ENCODE measurements at regions not wholly inside any gene's neighbourhood (a gene's known extent, or its start where the extent isn't known, plus 50 kb on each side); places are given as distances from the start of the nearest gene placed in this dataset.

DNA sequence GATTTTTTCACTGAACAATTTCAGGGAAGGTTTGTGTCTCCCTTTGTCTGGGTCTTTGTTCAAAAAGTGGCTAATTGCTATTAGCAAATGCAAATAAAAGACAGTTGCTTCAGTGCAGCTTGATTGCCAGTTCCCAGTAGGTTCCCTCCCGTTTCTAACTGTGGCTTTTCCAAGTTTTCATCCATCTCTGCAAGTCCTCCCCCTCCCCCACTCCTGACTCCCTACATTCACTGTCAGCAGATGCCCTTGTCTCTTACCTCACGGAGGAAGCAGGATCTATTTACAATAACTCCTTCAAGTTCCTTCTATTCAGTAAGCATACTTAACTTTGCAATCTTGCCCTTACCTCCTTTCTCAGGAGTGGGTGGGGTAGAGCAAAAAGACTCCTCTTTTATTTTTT is 55.4 kb upstream of the SCEL start:
- ATAC-seq = no peak

DNA sequence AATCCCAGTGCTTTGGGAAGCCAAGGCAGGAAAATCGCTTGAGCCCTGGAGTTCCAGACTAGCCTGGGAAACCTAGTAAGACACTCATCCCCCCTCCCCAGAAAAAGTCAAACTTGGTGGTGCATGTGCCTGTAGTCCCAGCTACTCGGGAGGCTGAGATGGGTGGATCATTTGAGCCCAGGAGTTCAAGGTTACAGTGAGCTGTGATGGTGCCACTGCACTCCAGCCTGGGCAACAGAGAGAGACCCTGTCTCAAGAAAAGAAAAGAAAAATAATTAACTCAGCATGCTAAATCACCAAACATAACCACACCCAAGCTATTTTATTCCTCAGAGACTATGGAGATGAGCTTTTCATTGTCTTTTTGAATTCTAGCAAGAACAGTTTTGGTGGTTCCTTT is 56.2 kb upstream of the SCEL start:
- no peak for ATAC-seq

DNA sequence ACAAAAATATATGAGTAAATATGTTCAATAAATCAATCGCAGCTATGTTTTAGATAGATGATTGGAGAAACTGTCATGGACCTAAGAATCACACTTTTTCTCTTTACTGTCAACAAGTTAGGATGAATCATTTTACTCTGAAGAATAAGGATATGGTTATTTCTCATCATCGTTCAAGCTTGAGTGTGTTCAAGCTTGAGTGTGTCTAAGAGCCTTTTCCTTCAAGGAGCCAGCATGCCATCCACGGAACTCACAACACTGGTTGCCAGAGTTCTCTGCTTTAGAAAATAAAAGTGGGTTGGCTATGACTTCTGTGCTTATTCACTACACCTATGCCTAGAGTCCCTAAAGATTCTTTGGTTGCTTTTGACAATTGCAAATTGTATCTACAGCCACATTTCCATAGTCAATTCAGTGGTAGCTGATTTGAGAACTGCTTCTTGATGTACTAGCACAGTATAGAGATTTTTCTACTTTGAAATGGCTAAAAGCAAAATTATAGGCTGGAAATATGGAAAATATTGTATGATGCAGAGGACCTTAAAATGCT is 58.1 kb upstream of the SCEL start:
- peak; percentile 16 to 44 for ATAC-seq

DNA sequence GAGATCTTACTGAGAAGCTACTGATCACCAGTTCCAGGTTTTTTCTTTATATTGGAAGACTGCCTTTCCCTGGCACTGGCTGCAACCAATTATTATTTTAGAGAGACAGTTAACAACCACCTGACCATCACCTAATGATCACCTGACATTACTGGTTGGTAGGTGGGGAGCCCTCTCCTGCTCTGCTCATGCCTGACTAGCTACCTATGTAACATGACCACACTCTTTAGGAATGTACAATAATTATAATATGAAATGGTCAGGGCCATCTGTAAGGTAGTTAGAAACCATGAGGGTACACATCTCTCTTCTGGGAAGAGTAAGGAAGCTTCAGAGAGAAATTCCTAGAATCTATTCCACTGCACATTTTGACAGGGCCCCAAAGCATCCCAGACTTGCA is 59.0 kb upstream of the SCEL start:
- ATAC-seq = no peak

DNA sequence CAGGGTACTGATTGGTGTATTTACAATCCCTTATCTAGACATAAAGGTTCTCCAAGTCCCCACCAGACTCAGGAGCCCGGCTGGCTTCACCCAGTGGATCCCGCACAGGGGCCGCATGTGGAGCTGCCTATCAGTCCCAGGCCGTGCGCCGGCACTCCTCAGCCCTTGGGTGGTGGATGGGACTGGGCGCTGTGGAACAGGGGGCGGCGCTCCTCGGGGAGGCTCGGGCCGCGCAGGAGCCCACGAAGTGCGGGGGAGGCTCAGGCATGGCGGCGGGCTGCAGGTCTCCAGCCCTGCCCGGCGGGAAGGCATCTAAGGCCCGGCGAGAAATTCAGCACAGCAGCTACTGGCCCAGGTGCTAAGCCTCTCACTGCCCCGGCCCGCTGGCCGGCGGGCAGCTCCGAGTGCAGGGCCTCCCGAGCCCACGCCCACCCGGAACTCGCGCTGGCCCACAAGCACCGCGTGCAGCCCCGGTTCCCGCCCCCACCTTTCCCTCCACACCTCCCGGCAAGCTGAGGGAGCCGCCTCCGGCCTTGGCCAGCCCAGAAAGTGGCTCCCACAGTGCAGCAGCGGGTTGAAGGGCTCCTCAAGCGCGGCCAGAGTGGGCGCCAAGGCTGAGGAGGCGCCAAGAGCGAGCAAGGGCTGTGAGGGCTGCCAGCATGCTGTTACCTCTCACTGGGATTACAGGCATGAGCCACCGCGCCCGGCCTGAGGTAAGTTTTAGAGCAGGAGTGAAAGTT is 60.0 kb upstream of the SCEL start:
- no peak for ATAC-seq

DNA sequence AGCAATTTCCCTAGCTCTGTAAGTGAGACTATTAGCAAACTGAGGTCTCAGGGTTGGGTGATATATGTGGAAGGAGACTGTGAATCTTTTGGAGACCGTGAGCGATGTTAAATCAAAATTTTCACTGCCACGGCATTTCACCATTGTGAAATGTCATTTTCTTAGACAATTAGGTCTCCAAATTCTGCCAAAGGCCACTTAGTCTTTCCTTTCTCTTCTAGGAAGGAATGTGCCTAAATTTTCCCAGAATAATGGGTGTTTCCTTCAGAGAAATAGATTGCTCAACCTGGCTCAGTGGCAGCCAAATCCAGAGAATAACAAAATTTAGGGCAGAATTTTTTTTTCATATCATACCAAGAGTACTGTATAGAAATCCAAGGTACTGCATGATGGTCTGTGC is 64.5 kb upstream of the SCEL start:
- no peak for ATAC-seq

DNA sequence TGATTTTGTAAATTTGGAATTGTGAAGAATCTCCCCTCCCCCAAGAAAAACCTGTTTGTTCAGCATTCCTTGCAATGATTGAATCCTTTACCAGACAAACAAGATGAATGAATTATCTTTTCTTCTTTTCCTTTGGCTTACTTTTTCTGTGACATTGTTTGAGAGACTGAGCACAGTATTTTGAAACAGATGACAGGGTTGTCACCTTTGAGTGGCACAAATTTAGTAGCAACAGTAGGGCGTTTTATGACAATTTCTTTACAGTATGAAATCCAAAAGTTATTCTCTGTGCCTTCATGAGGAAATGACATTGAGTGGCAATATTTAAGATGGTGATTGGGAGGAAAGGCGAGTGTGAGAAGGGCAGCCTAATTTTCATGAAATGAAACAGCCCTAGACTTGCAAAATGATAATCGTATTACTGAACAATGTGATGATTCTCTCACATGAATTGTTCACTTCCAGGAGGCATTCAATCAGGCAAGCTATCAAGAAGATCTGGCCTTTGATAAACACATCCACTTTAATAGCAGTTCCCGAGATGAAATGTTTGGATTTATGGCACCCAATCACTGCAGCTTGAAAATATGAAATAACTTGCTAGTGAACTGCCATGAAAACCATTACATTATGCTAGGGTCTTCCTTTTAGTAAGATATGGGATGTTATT is 68.6 kb upstream of the SCEL start:
- ATAC-seq = no peak

DNA sequence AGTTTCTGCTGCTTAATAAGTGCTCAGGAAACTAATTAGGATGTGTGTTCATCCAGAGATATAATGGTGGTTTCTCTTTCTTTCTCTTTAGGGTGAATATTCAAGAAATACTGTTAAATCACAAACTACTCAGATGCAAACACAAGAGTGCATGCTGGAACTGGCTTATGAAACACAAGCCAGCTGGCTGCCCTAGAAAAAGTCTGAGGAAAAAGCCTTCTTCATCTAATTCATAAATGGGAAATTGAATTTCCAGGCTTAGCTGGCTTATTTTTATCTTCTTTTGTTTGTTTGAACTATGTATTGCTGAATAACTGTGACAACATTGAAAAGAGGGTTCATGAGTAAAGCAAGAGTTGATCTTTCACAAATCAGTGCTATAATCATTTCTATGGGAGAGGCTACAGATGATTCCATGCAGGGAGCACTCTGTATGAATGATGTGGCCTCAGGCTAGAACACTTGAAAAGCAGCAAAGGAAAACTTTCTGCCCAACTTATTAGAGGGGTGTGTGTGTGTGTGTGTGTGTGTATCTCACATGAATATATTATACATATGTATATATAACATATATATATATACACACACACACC is 69.8 kb upstream of the SCEL start:
- ATAC-seq = no peak

DNA sequence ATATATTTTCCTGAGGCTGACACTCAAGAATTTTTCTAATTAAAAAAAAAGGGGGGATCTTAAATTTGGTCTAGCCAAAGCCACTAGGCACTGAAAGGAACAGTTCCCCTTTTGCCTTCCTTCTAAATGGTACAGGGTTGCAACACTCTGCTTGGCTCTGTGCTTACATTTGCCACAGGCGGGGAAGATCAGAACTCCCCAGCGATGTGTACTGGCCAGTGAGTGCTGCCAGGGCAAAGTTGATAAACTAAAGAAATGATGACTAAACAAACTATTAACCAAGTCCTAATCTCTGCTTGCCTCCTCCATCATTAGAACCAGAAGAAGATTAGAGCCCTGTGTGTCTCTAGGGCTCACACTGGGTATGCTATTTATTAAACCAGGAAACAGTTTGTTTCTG is 75.3 kb upstream of the SCEL start:
- ATAC-seq = no peak

DNA sequence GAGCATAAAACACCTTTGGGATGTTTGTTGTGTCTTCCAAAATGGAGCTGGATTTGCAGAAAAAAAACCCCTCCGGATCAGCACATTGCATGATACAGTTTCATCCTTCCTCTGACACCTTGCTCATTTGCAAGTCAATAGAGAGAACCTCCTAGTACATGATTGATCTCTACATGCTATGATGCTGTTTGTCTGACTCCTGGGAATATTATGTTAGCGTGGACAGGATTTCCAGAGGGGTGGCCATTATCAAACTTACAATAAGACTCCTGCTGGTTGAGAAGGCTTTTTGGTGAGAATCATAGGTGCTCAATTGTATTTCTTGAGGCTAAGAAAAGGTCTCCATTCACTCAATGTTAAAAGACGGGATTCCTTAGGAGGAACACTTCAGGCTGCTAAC is 75.9 kb upstream of the SCEL start:
- no peak for ATAC-seq

DNA sequence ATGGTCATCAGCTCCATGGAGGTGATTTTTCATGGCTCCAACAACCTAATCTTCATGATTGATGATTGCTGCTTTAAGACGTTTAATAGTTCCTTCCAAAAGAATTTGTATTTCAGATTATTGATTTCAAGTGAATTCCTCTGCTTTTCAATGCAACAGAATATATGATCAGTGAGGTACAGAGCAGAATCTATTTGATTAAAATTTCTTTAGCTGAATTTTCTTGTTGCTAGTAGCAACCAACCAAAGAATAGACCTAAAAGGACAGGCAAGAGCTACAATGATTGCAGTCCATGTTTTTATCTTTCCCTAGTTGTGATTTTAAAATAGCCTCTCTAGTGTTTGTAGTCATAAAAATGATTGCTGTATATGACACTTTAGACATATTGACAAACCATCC is 76.8 kb upstream of the SCEL start:
- ATAC-seq = no peak

DNA sequence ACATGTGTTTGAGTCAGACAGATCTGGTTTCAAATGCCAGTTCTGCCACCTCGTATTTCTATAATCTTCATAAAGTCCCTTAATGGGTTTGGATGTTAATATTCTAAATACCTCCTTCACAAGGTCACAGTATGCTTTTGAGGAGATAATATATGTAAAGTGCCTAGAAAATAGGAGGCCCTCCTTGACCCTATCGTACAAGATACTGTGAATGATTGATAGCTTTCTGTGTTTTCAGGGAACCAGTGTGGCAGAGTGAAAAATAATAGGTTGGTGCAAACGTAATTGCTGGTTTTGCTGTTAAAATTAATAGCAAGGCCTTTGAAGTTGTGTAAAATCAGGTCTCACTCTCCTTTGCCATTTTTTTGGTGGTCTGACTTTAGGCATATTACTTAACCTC is 77.5 kb upstream of the SCEL start:
- no peak for ATAC-seq

DNA sequence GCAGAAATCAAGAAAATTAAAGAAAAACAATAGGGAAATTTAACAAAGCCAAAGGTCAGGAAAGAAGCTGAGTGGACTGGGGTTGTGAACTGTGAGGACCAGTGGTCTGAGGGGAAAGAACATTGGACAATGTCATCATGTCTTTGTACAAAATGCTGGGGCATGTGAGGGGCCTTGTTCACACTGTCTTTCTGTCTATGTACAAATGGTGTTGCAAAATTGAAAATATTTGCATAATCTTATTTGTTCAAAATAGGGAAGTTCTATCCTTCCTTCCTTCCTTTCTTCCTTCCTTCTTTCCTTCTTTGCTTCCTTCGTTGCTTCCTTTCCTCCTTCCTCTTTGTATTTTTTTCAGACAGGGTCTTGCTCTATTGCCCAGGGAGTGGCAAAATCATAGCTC is 79.2 kb upstream of the SCEL start:
- ATAC-seq = no peak

DNA sequence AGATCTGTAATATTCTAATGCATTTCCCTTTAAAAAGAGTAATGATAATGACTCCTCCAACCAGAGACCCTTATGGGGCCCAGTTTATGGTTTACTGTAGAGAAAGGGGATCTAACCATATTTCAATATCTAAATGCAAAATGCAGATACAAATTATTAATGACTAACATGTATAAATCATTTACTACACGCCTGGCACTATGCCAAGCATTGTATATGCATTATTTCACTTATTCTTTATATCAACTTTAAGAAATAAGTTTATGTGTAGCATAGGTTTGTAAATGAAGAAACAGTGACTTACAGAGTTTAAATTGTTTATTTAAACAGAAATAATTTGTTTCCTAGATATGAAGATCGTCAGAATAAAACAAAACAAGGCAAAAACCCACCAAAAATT is 86.2 kb upstream of the SCEL start:
- no peak for ATAC-seq

DNA sequence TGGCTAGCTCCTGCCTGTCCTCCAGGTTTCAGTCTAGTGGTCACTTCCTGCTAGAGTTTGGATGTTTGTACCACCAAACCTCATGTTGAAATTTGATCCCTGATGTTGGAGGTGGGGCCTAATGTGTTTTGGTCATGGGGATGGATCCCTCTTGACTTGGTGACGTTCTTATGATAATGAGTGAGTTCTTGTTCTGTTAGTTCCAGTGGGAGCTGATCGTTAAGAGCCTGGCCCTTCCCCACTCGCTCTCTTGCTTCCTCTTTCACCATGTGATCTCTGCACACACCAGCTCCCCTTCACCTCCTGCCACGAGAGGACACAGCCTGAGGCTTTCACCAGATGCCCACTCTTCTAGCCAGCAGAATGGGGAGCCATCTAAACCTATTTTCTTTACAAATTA is 86.8 kb upstream of the SCEL start:
- no peak for ATAC-seq

DNA sequence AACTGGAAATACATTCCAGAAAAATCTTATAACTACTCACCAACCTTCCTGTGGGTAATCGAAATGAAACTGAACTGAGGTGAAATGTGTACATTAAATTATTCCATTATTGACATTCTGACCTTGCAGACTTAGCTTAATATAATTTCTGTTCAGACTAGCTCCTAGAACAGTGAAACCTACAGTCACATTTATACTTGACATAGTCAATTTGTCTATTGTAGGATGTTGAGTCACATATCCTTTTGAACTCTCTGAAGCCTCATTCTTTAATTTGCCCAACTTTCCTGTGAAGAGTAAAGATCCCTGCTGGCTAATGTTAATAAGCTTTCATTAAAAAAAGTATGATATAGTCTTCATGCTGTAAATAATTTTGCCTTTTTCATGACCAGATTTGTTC is 92.0 kb upstream of the SCEL start:
- no peak for ATAC-seq

DNA sequence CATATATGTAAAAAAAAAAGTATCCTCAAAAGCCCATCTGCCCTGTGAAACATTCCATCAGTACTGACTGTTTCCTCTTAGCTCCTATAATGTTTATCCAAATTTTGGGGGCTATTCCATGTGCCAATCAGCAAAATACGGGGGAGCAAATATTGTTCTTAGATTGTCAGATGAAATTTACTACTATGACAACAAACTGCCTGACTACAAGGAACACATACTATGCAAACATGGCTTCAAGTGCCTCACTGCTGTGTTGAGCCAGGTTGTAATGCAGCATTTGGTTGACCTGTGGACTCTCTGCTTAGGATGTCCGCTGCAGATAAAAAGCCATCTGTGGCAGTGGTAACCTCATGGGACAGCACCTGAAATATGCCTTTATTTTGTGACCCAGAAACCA is 98.2 kb upstream of the SCEL start:
- no peak for ATAC-seq

DNA sequence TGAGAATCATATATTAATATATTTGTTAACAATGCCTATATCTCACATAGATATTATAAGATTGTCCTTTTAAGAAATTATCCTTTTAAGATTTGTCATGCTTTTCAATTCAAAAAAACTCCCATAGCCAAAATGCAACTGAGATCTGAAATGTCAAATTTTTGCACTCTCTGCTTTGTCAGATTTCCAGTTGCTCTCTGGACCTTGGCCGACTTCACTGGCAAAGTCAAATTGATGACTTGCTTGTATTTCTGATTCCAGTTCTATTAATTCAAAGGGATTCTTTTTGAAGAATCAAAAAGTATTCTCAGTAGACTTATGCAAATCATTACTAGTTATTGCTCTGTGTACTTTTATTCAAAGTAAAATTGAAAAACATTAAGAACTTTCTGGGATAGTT is 101.2 kb upstream of the SCEL start:
- no peak for ATAC-seq

DNA sequence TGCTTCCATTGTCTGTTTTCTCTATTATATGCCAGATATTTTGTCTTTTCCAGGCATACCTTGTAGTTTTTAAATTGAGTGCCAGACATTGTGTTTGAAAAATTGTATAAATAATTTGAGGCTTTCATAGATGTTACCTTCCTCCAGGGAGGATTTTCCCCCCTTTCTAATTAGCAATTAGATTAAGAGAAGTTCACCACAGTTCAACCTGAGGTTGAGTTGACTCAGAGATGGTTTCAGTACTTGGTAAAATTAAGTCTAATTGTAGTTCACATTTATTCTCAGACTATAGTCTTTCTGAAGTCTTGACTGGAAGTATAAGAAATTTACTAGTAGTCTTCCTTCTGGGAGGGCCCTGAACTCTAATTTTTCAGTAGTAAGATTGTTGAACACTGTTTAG is 104.1 kb upstream of the SCEL start:
- no peak for ATAC-seq

DNA sequence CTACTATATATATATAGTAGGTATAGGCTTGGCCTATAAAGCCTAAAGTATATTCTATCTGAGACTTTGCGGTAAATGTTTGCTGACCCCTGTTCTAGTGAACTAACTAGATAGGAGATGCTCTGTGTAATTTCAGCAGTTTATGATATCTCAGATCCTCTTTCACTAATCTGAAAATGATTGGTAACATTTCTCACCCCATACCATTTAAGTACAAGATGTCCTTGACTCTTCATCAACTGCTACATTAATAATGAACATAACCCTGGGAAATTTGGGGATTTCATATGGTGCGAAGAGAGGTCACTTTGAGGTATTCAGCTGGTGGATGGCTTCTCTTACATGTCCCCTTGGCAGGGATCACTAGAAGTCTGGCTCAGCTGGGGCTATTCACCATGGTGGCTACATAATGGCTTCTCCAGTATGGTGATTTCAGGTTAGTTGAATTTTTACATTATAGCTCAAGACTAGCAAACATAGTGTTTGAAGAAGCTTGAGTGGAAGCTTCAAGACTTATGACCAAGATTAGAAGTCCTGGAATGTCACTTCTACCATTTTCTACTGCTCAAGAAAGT is 103.6 kb upstream of the MYCBP2 start:
- ATAC-seq = peak in 1 of 2 donors; percentile 19

DNA sequence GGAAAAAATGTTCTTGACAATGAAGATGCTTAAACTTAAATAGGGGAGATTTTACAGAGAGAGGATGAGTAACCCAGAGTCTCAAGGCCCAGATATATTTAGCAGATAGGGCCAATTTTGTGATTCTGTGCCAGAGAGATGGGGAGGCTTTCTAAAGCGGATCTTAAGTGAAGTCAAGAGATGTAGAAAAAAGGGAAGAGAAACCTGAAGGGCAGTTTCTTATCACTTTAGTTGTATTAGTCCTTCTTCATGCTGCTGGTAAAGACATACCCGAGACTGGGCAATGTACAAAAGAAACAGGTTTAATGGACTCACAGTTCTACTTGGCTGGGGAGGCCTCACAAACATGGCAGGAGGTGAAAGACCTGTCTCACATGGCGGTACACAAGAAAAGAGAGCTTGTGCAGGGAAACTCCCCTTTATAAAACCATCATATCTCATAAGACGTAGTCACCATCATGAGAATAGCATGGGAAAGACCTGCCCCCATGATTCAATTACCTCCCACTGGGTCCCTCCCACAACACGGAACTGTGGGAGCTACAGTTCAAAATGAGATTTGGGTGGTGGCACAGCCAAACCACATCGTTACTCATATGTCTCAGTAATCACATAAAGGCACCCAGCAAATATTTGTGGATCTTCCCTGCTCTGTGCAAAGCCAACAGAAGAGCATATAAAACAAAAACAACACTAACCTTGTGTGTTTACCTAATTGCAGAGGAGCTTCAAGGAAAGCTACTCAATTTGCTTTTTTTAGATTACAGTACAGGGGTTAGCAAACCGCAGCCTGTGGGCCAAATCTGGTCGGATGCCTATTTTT is 102.6 kb upstream of the MYCBP2 start:
- ATAC-seq = peak; percentile 86 to 87

DNA sequence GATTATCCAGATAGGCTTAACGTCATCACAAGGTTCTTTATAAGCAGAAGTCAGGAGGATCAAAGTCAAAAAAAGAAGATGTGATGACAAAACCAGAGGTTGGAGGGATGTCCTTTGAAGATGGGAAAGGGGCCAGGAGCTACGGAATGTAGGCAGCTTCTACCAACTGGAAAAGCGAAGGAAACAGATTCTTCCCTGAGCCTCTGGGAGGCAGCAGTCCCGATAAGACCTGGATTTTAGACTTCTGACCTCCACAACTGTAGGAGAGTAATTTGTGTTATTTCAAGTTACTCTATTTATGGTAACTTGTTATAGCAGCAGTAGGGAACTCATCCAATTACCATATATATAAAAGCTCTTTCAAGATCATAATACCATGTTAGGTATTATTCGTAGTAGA is 98.8 kb upstream of the MYCBP2 start:
- no peak for ATAC-seq

DNA sequence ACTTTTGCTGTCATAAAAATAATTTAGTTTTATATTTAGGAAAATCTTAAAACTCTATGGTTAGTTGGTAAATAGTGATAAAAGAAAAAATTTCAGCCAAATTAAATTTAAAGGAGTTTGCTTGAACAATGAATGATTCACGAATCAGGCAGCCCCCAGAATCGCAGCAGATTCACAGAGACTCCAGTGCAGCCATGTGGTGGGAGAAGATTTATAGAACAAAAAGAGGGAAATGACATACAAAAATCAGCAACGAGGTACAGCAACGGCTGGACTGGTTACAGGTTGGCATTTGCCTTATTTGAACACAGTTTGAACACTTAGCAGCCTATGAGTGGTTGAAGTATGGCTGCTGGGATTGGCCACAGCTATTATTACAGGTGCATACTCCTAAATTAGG is 96.4 kb upstream of the MYCBP2 start:
- ATAC-seq = no peak
